Panc1 (cell line): ENCODE measurements at regions not wholly inside any gene's neighbourhood (a gene's known extent, or its start where the extent isn't known, plus 50 kb on each side); places are given as distances from the start of the nearest gene placed in this dataset.

Experiments
- ATAC-seq: fragments of 200-7000 bp; cut with Tn5 transposase; 2 replicates; pipeline ENCODE4 v1.9.1; 2020; ENCODE audit warnings: mild to moderate bottlenecking, moderate library complexity
- BruUV-seq: library from RNA; stranded (reverse); fragments of 400-500 nt; replicated peaks from 2 replicates; lab custom pipeline; 2021; lab: Mats Ljungman, UMichigan
- CTCF ChIA-PET: fragments of 300-600 bp; sonication (Branson Sonifier 250); formaldehyde crosslinking; loops from one replicate; lab custom pipeline; 2022; ENCODE audit warnings: antibody characterized with exemption; lab: Charles Lee
- POLR2A ChIA-PET: fragments of 300-600 bp; sonication (Branson Sonifier 250); formaldehyde crosslinking; loops from one replicate; lab custom pipeline; 2022; ENCODE audit warnings: antibody characterized with exemption; lab: Charles Lee
- DNase-seq: peaks from one replicate; pipeline ENCODE4 v3.0.0-alpha.2; 2010; ENCODE audit warnings: low read depth, low spot score
- H3K27ac ChIP-seq: 2 replicates; pipeline ENCODE4 v1.5.1; 2011; ENCODE audit warnings: mild to moderate bottlenecking, low read length, inconsistent platforms
- H3K27me3 ChIP-seq: fragments of 200-500 bp; sonication (Bioruptor generic); 2 replicates; pipeline ENCODE4 v1.6.0; 2014; ENCODE audit warnings: low read length, inconsistent platforms; ENCODE audit not compliant: control insufficient read depth, insufficient read depth
- H3K36me3 ChIP-seq: fragments of 200-500 bp; sonication (Bioruptor generic); 2 replicates; pipeline ENCODE4 v1.5.1; 2014; ENCODE audit warnings: inconsistent platforms, mild to moderate bottlenecking, low read length, moderate library complexity; ENCODE audit not compliant: control insufficient read depth, insufficient read depth
- H3K4me1 ChIP-seq: 2 replicates; pipeline ENCODE4 v1.5.1; 2011; ENCODE audit warnings: inconsistent platforms, mild to moderate bottlenecking, low read length, moderate library complexity; ENCODE audit not compliant: control insufficient read depth, insufficient read depth
- H3K4me3 ChIP-seq, 2 experiments: 2 replicates each; pipeline ENCODE4 v1.5.1; 2011 to 2012; ENCODE audit warnings: low read depth in 2 of 2, low read length in 2 of 2, mild to moderate bottlenecking in 2 of 2, inconsistent platforms in 1 of 2, moderate library complexity in 1 of 2
- H3K9me3 ChIP-seq: fragments of 200-500 bp; sonication (Bioruptor generic); 2 replicates; pipeline ENCODE4 v1.5.1; 2014; ENCODE audit warnings: low read depth, mild to moderate bottlenecking, inconsistent platforms, low read length, moderate library complexity; ENCODE audit not compliant: control insufficient read depth, insufficient read depth
- POLR2AphosphoS5 ChIP-seq: IDR thresholded peaks from 2 replicates; pipeline ENCODE4 v1.6.1; 2012; ENCODE audit warnings: mild to moderate bottlenecking, low read depth, low read length, moderate library complexity
- SIN3A ChIP-seq: IDR thresholded peaks from 2 replicates; pipeline ENCODE4 v1.6.1; 2012; ENCODE audit warnings: low read depth, mild to moderate bottlenecking, low read length, moderate library complexity, borderline replicate concordance; ENCODE audit not compliant: insufficient read depth
- TCF7L2 ChIP-seq: IDR thresholded peaks from 2 replicates; pipeline ENCODE4 v1.6.1; 2011; ENCODE audit warnings: mild to moderate bottlenecking, low read depth, low read length, inconsistent platforms
- in situ Hi-C: cut with HindIII; loops from 2 replicates; pipeline ENCODE4 v1.10.0; 2016; ENCODE audit warnings: low sequenced_read_pairs, low pct_unique_long_range_greater_than_20kb
- intact Hi-C: fragments of 100-400 bp; cut with micrococcal nuclease; formaldehyde crosslinking; loops from one replicate; pipeline ENCODE4 v1.10.0; 2022; ENCODE audit not compliant: unreplicated experiment
- TF ChIP-seq, protein P1 (sequence below), 2 experiments: IDR thresholded peaks; 2 replicates each; pipeline ENCODE4 v1.6.1; 2011 to 2012; ENCODE audit warnings: low read depth in 2 of 2, control low read depth in 1 of 2, low read length in 1 of 2, mild to moderate bottlenecking in 1 of 2, moderate library complexity in 1 of 2; ENCODE audit not compliant: insufficient read depth in 1 of 2
- TF ChIP-seq, protein P2 (sequence below): fragments of 450-650 bp; IDR thresholded peaks from 2 replicates; pipeline ENCODE4 v1.5.1; 2017; ENCODE audit warnings: mild to moderate bottlenecking

GRCh38 chr7:115825456-115826115 is 205.0 kb downstream of the TFEC start:
- no peak for DNase-seq
- no peak for TF ChIP-seq POLR2AphosphoS5
- TF ChIP-seq, protein P1, sequence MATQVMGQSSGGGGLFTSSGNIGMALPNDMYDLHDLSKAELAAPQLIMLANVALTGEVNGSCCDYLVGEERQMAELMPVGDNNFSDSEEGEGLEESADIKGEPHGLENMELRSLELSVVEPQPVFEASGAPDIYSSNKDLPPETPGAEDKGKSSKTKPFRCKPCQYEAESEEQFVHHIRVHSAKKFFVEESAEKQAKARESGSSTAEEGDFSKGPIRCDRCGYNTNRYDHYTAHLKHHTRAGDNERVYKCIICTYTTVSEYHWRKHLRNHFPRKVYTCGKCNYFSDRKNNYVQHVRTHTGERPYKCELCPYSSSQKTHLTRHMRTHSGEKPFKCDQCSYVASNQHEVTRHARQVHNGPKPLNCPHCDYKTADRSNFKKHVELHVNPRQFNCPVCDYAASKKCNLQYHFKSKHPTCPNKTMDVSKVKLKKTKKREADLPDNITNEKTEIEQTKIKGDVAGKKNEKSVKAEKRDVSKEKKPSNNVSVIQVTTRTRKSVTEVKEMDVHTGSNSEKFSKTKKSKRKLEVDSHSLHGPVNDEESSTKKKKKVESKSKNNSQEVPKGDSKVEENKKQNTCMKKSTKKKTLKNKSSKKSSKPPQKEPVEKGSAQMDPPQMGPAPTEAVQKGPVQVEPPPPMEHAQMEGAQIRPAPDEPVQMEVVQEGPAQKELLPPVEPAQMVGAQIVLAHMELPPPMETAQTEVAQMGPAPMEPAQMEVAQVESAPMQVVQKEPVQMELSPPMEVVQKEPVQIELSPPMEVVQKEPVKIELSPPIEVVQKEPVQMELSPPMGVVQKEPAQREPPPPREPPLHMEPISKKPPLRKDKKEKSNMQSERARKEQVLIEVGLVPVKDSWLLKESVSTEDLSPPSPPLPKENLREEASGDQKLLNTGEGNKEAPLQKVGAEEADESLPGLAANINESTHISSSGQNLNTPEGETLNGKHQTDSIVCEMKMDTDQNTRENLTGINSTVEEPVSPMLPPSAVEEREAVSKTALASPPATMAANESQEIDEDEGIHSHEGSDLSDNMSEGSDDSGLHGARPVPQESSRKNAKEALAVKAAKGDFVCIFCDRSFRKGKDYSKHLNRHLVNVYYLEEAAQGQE (IDR thresholded peaks at IDR 0.05; ENCODE audit: insufficient read depth in 1 of 2, low read depth in 2 of 2, low read length in 1 of 2): no peak
- TF ChIP-seq, protein P2, sequence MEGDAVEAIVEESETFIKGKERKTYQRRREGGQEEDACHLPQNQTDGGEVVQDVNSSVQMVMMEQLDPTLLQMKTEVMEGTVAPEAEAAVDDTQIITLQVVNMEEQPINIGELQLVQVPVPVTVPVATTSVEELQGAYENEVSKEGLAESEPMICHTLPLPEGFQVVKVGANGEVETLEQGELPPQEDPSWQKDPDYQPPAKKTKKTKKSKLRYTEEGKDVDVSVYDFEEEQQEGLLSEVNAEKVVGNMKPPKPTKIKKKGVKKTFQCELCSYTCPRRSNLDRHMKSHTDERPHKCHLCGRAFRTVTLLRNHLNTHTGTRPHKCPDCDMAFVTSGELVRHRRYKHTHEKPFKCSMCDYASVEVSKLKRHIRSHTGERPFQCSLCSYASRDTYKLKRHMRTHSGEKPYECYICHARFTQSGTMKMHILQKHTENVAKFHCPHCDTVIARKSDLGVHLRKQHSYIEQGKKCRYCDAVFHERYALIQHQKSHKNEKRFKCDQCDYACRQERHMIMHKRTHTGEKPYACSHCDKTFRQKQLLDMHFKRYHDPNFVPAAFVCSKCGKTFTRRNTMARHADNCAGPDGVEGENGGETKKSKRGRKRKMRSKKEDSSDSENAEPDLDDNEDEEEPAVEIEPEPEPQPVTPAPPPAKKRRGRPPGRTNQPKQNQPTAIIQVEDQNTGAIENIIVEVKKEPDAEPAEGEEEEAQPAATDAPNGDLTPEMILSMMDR: no peak
- no peak for TF ChIP-seq TCF7L2
- TF ChIP-seq SIN3A: no peak
- ChIA-PET POLR2A (no interaction called here), CTCF (no interaction called here)
- BruUV-seq: no TSS peak
- intact Hi-C loops (no loop called here), in situ Hi-C loops (no loop called here)
- Histone ChIP-seq H3K27me3 (no peaks in the 10 kb centered on the region), H3K4me3 (no peak overlapping the region), H3K4me1 (no peaks in the 10 kb centered on the region), H3K9me3 (no peaks in the 10 kb centered on the region), H3K36me3 (no peaks in the 10 kb centered on the region), H3K27ac (no peak overlapping the region)
- no peak for ATAC-seq

GRCh38 chr7:115822801-115823200 is 207.8 kb downstream of the TFEC start:
- in situ Hi-C loops: no loop called here
- DNase-seq: no peak
- BruUV-seq: no TSS peak
- H3K27ac ChIP-seq: no peak overlapping the region
- H3K36me3 ChIP-seq: no peaks in the 10 kb centered on the region
- intact Hi-C loops: no loop called here
- TF ChIP-seq TCF7L2 (no peak), POLR2AphosphoS5 (no peak), SIN3A (no peak)
- TF ChIP-seq, protein P1 (IDR thresholded peaks at IDR 0.05; ENCODE audit: insufficient read depth in 1 of 2, low read depth in 2 of 2, low read length in 1 of 2): no peak
- TF ChIP-seq, protein P2: no peak
- CTCF ChIA-PET: no interaction called here
- POLR2A ChIA-PET: no interaction called here
- no peaks in the 10 kb centered on the region for H3K9me3 ChIP-seq
- no peak overlapping the region for H3K4me3 ChIP-seq
- no peaks in the 10 kb centered on the region for H3K27me3 ChIP-seq
- no peak for ATAC-seq
- no peaks in the 10 kb centered on the region for H3K4me1 ChIP-seq
